Lower lobe of right lung (tissue), 2 donors: ENCODE measurements at regions not wholly inside any gene's neighbourhood (a gene's known extent, or its start where the extent isn't known, plus 50 kb on each side); places are given as distances from the start of the nearest gene placed in this dataset.

ENCODE experiments used
- ATAC-seq, 2 donors: fragments of 200-7000 bp; cut with Tn5 transposase; one replicate each; pipeline ENCODE4 v1.9.1; 2020 to 2022; ENCODE audit warnings: mild to moderate bottlenecking in 2 of 2, moderate library complexity in 2 of 2
- DNase-seq: peaks from one replicate; pipeline ENCODE4 v3.0.0-alpha.2; 2020
- H3K27ac ChIP-seq: fragments of 200-600 bp; one replicate; pipeline ENCODE4 v1.8.0; 2022
- H3K27me3 ChIP-seq: fragments of 200-600 bp; one replicate; pipeline ENCODE4 v1.8.0; 2022; ENCODE audit warnings: low read depth
- H3K36me3 ChIP-seq: fragments of 200-600 bp; one replicate; pipeline ENCODE4 v1.8.0; 2022; ENCODE audit warnings: mild to moderate bottlenecking
- H3K4me1 ChIP-seq: fragments of 200-600 bp; one replicate; pipeline ENCODE4 v1.8.0; 2022
- H3K4me3 ChIP-seq: fragments of 200-600 bp; one replicate; pipeline ENCODE4 v1.8.0; 2022; ENCODE audit warnings: mild to moderate bottlenecking
- H3K9me3 ChIP-seq: fragments of 200-600 bp; one replicate; pipeline ENCODE4 v1.8.0; 2022
- intact Hi-C: fragments of 100-400 bp; cut with DNase I; formaldehyde crosslinking; loops from one replicate; pipeline ENCODE4 v1.11.0; 2022
- TF ChIP-seq, protein P1 (sequence below): fragments of 200-600 bp; IDR thresholded peaks from one replicate; pipeline ENCODE4 v1.8.0; 2022; ENCODE audit warnings: antibody characterized with exemption, mild to moderate bottlenecking
- donor health status: DM: no; HTN: yes; CAD: no; lungs with severe emphysema.

DNA sequence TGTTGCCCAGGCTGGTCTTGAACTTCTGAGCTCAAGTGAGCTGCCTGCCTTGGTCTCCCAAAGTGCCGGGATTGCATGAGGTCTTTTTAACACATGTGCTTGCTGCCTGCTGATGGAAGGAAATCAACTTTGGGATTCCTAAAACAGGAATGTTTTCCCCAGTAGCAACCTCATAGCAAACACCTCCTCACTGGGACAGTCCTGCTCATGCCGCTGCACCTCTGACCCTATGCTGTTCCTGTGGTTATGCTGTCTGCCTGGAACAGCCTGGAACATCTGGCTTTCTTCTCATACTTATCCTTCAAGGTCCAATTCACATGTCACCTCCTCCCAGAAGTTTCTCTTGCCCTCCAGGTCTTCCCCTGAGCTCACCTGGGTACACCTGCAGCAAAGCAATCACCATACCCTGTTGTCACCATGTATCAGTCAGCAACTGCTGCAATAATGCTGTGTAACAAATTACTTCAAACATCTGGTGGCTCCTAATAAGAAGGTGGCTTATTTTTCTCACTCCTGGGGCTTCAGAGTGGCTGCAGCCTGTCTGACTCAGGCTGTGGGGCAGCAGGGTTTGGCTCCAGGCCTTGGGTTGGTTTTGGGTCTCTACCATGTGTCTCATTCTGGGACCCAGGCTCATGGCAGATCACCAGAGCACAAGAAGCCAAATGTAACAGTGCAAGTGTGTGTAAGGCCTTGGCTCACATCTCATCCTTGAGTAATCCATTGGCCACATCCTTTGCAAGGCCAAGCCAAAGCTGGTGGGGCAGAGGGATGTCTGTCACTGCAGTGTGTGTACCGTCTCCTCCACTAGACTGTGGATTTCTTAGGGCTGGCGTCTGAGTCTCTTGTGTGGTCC lies 59.4 kb upstream of the SORCS2 start:
- no peak for ATAC-seq
- Histone ChIP-seq H3K27me3 (peaks cover 5% of the 10 kb centered on the region), H3K27ac (no peak overlapping the region), H3K36me3 (no peaks in the 10 kb centered on the region), H3K9me3 (peaks cover 4% of the 10 kb centered on the region), H3K4me3 (no peak overlapping the region), H3K4me1 (peaks cover 15% of the 10 kb centered on the region)
- TF ChIP-seq, protein P1, sequence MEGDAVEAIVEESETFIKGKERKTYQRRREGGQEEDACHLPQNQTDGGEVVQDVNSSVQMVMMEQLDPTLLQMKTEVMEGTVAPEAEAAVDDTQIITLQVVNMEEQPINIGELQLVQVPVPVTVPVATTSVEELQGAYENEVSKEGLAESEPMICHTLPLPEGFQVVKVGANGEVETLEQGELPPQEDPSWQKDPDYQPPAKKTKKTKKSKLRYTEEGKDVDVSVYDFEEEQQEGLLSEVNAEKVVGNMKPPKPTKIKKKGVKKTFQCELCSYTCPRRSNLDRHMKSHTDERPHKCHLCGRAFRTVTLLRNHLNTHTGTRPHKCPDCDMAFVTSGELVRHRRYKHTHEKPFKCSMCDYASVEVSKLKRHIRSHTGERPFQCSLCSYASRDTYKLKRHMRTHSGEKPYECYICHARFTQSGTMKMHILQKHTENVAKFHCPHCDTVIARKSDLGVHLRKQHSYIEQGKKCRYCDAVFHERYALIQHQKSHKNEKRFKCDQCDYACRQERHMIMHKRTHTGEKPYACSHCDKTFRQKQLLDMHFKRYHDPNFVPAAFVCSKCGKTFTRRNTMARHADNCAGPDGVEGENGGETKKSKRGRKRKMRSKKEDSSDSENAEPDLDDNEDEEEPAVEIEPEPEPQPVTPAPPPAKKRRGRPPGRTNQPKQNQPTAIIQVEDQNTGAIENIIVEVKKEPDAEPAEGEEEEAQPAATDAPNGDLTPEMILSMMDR: no peak
- intact Hi-C loops: no loop called here
- DNase-seq: no peak

DNA sequence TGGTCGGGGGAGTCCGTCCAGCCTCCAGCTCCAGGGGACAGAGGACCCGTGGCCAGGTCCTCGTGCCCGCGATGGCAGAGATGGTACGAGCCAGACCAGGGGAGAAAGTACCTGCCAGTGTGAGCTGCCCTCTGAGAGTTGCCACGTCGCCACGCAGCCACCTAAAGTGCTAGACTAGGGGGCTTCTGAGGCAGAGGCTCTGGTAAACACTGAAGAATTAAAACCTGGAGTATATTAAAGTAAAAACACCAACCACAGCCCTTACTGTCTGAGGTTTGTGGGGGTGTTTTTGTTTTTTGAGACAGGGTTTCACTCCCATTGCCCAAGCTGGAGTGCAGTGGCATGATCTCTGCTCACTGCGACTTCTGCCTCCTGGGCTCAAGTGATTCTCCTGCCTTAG lies 60.1 kb upstream of the SORCS2 start:
- Histone ChIP-seq H3K36me3 (no peaks in the 10 kb centered on the region), H3K4me3 (no peak overlapping the region), H3K27me3 (no peaks in the 10 kb centered on the region), H3K9me3 (peaks cover 4% of the 10 kb centered on the region), H3K27ac (no peak overlapping the region), H3K4me1 (peaks cover 15% of the 10 kb centered on the region)
- TF ChIP-seq, protein P1: no peak
- intact Hi-C loops: no loop called here
- DNase-seq (no peak), ATAC-seq (no peak)

DNA sequence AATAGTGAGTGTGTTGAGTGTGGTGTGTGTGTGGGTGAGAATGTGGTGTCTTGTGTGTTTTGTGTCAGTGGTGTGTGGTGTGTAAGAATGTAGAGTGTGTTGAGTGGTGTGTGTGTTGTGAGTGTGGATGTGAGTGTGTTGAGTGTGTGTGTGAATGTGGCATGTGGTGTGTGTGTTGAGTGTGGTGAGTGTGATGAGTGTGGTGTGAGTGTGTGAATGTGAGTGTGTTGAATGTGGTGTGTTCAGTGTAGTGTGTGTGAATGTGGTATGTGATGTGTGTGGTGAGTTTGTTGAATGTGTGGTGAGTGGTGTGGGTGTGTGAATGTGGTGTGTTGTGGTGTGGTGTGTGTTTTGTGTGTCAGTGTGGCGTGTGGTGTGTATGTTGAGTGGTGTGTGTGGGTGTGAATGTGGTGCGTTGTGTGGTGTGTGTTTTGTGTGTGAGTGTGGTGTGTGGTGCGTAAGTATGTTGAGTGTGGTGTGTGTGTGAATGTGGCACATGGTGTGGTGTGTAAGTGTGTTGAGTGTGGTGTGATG lies 60.8 kb upstream of the SORCS2 start:
- H3K36me3 ChIP-seq: no peaks in the 10 kb centered on the region
- DNase-seq: no peak
- TF ChIP-seq, protein P1: no peak
- no peaks in the 10 kb centered on the region for H3K27me3 ChIP-seq
- peaks cover 4% of the 10 kb centered on the region for H3K9me3 ChIP-seq
- ATAC-seq: no peak
- H3K4me1 ChIP-seq: peaks cover 15% of the 10 kb centered on the region
- H3K27ac ChIP-seq: no peak overlapping the region
- intact Hi-C loops: no loop called here
- H3K4me3 ChIP-seq: no peak overlapping the region

DNA sequence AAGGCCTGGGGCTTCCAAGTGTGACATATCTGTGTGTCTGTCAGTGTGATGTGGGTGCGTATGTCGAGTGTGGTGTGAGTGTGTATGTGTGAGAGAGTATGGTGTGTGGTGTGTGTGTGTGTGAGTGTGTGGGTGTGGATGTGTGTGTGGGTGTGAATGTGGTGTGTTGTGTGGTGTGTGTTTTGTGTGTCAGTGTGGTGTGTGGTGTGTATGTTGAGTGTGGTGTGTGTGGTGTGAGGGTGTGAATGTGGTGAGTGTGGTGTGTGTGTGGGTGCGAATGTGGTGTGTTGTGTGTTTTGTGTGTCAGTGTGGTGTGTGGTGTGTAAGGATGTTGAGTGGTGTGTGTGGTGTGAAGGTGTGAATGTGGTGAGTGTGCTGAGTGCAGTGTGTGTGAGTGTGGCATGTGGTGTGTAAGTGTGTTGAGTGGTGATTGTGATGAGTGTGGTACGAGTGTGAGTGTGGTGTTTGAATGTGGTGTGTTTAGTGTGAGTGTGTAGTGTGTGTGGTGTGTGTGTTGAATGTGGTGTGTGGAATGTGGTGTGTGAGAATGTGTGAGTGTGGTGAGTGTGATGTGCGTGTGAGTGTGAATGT lies 61.6 kb upstream of the SORCS2 start:
- Histone ChIP-seq H3K4me1 (peaks cover 15% of the 10 kb centered on the region), H3K9me3 (peaks cover 4% of the 10 kb centered on the region), H3K36me3 (no peaks in the 10 kb centered on the region), H3K4me3 (no peak overlapping the region), H3K27ac (no peak overlapping the region), H3K27me3 (no peaks in the 10 kb centered on the region)
- DNase-seq (no peak), ATAC-seq (no peak)
- intact Hi-C loops: no loop called here
- TF ChIP-seq, protein P1: no peak

GRCh38 chr4:7129871-7130620 lies 62.2 kb upstream of the GRPEL1 start:
- TF ChIP-seq, protein P1: no peak
- Histone ChIP-seq H3K9me3 (peaks cover 4% of the 10 kb centered on the region), H3K27ac (no peak overlapping the region), H3K4me1 (peaks cover 8% of the 10 kb centered on the region), H3K36me3 (no peaks in the 10 kb centered on the region), H3K4me3 (no peak overlapping the region), H3K27me3 (no peaks in the 10 kb centered on the region)
- intact Hi-C loops: no loop called here
- ATAC-seq (no peak), DNase-seq (no peak)
